GM18526 (cell line): ENCODE measurements at regions not wholly inside any gene's neighbourhood (a gene's known extent, or its start where the extent isn't known, plus 50 kb on each side); places are given as distances from the start of the nearest gene placed in this dataset.

ENCODE experiments used
- POLR2A ChIP-seq: IDR thresholded peaks from 3 replicates; pipeline ENCODE4 v1.6.1; 2011; ENCODE audit not compliant: insufficient read length; ENCODE audit errors: extremely low read depth

- TF ChIP-seq POLR2A: no peak
Measured at GRCh38 chr3:106116733-106117489, 248.1 kb upstream of the CBLB start.

GRCh38 chr3:106117490-106117858 is 248.7 kb upstream of the CBLB start:
- TF ChIP-seq POLR2A: no peak

- no peak for TF ChIP-seq POLR2A
Measured at GRCh38 chr3:106119614-106120082, 250.8 kb upstream of the CBLB start.

GRCh38 chr3:106120356-106120755 is 251.5 kb upstream of the CBLB start:
- TF ChIP-seq POLR2A: no peak

- no peak for TF ChIP-seq POLR2A
Measured at GRCh38 chr3:106121491-106122289, 252.9 kb upstream of the CBLB start.

GRCh38 chr3:106124818-106125217 is 256.0 kb upstream of the CBLB start:
- TF ChIP-seq POLR2A: no peak

- no peak for TF ChIP-seq POLR2A
Measured at GRCh38 chr3:106125321-106125720, 256.5 kb upstream of the CBLB start.

GRCh38 chr3:106126067-106126845 is 257.4 kb upstream of the CBLB start:
- TF ChIP-seq POLR2A: no peak

GRCh38 chr3:106126846-106127235 is 258.0 kb upstream of the CBLB start:
- no peak for TF ChIP-seq POLR2A

GRCh38 chr3:106129939-106130338 is 261.1 kb upstream of the CBLB start:
- TF ChIP-seq POLR2A: no peak

- TF ChIP-seq POLR2A: no peak
Measured at GRCh38 chr3:106130384-106131198, 261.8 kb upstream of the CBLB start.

- no peak for TF ChIP-seq POLR2A
Measured at GRCh38 chr3:106135451-106136160, 266.8 kb upstream of the CBLB start.

- TF ChIP-seq POLR2A: no peak
Measured at GRCh38 chr3:106139826-106140225, 271.0 kb upstream of the CBLB start.

- no peak for TF ChIP-seq POLR2A
Measured at GRCh38 chr3:106140431-106140830, 271.6 kb upstream of the CBLB start.
